ENCODE measurements at regions not wholly inside any gene's neighbourhood (a gene's known extent, or its start where the extent isn't known, plus 50 kb on each side); places are given as distances from the start of the nearest gene placed in this dataset.
A peak's percentile ranks its signal among the peaks of the same experiment; 100 is the strongest.

DNA sequence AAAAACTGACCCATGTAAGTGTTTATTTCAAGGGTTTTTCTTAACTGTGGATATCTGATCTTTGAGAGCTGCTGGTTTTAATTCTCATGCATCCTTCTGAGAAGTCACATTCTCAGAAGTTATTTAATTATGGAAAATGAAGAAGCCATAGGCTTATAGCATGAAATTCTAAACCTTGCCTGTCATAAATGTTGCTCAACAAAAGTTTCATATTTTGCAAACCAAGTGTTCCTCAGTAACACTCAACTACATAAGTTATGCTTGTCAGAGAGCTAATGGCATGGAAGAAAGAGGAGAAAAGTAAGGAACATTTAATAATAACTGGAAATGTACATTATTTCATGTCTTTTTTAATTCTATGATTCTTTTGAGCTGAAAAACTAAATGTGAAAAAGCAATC, 78.6 kb upstream of the MPP7 start:
- TF ChIP-seq EP300 (IDR thresholded peaks at IDR 0.05; ENCODE audit: borderline replicate concordance) = no peak
- TF ChIP-seq, protein P1, sequence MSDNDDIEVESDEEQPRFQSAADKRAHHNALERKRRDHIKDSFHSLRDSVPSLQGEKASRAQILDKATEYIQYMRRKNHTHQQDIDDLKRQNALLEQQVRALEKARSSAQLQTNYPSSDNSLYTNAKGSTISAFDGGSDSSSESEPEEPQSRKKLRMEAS (IDR thresholded peaks at IDR 0.05) = no peak
- TF ChIP-seq CREB1 (IDR thresholded peaks at IDR 0.05; ENCODE audit: low read depth) = no peak
- no peak for TF ChIP-seq TAF1 (IDR thresholded peaks at IDR 0.05; ENCODE audit: low read depth)
- no peak for TF ChIP-seq TCF12 (IDR thresholded peaks at IDR 0.05; ENCODE audit: low read depth)
- TF ChIP-seq YY1 (IDR thresholded peaks at IDR 0.05; ENCODE audit: low read depth) = no peak
- no peak for TF ChIP-seq EGR1 (IDR thresholded peaks at IDR 0.05)
- TF ChIP-seq, protein P2, sequence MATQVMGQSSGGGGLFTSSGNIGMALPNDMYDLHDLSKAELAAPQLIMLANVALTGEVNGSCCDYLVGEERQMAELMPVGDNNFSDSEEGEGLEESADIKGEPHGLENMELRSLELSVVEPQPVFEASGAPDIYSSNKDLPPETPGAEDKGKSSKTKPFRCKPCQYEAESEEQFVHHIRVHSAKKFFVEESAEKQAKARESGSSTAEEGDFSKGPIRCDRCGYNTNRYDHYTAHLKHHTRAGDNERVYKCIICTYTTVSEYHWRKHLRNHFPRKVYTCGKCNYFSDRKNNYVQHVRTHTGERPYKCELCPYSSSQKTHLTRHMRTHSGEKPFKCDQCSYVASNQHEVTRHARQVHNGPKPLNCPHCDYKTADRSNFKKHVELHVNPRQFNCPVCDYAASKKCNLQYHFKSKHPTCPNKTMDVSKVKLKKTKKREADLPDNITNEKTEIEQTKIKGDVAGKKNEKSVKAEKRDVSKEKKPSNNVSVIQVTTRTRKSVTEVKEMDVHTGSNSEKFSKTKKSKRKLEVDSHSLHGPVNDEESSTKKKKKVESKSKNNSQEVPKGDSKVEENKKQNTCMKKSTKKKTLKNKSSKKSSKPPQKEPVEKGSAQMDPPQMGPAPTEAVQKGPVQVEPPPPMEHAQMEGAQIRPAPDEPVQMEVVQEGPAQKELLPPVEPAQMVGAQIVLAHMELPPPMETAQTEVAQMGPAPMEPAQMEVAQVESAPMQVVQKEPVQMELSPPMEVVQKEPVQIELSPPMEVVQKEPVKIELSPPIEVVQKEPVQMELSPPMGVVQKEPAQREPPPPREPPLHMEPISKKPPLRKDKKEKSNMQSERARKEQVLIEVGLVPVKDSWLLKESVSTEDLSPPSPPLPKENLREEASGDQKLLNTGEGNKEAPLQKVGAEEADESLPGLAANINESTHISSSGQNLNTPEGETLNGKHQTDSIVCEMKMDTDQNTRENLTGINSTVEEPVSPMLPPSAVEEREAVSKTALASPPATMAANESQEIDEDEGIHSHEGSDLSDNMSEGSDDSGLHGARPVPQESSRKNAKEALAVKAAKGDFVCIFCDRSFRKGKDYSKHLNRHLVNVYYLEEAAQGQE (IDR thresholded peaks at IDR 0.05; ENCODE audit: low read depth) = no peak
- TF ChIP-seq FOXM1 (IDR thresholded peaks at IDR 0.05; ENCODE audit: borderline replicate concordance, low read depth) = no peak
- TF ChIP-seq RAD21 (IDR thresholded peaks at IDR 0.05; ENCODE audit: low read depth) = no peak

DNA sequence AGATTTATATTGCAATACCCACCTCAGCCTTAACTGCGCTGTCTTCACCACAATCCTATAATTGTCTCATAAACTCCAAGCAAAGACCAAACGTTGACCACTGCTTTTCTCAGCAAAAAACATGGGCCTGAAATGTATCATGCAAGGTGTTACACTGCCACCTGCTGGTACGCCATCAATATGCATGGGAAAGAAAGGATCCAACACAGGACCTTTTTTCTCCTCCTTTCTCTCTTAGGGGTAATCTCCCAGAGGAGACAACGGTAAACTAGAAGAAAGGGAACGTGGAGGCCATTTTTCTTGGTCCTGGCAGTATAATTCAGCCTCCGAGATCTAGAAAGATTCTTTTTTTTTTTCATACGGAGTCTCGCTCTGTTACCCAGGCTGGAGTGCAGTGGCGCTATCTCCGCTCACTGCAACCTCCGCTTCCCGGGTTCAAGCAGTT, 79.1 kb upstream of the MPP7 start:
- TF ChIP-seq CEBPB (IDR thresholded peaks at IDR 0.05) = no peak
- TF ChIP-seq RAD21 (IDR thresholded peaks at IDR 0.05; ENCODE audit: low read depth) = peak; percentile 99
- TF ChIP-seq, protein P1 (IDR thresholded peaks at IDR 0.05) = no peak
- TF ChIP-seq TAF1 (IDR thresholded peaks at IDR 0.05; ENCODE audit: low read depth) = no peak
- no peak for TF ChIP-seq TCF12 (IDR thresholded peaks at IDR 0.05; ENCODE audit: low read depth)
- no peak for TF ChIP-seq NFIC (IDR thresholded peaks at IDR 0.05)
- TF ChIP-seq YY1 (IDR thresholded peaks at IDR 0.05; ENCODE audit: low read depth) = no peak

DNA sequence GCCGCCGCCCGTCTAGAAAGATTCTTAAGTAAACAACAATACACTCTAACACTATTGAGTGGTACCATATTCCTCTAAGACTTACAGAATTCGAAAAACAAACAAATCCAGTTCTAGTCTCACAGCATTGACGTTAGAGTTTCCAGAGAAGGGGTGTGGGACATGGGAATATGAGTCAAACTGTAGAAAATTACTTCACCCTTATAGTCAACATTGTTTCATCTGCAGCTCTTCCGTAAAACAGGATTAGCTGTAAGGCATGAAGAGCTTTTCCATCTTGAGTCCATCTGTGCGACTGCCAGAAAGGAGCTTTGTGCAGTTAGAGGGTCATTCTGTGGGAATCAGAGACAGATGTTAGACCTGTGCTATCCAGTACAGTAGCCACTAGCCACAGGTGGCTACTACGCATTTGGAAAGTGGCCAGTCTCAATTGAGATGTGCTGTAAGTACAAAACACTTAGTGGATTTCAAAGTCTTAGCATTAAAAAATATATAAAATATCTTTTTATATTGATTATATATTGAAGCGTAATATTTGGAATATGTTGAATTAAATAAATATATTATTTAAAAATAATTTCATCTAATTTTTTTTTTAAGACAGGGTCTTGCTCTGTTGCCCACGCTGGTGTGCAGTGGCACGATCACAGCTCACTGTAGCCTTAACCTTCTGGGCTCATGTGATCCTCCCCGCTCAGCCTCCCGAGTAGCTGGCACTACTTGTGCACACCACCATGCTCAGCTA, 79.8 kb upstream of the MPP7 start:
- TF ChIP-seq EP300 (IDR thresholded peaks at IDR 0.05; ENCODE audit: borderline replicate concordance) (no peak), NFIC (IDR thresholded peaks at IDR 0.05) (no peak), TAF1 (IDR thresholded peaks at IDR 0.05; ENCODE audit: low read depth) (no peak), ZBTB7A (IDR thresholded peaks at IDR 0.05; ENCODE audit: low read depth) (no peak), CEBPB (IDR thresholded peaks at IDR 0.05) (no peak), RAD21 (IDR thresholded peaks at IDR 0.05; ENCODE audit: low read depth) (no peak), CREB1 (IDR thresholded peaks at IDR 0.05; ENCODE audit: low read depth) (no peak)
- TF ChIP-seq, protein P3, sequence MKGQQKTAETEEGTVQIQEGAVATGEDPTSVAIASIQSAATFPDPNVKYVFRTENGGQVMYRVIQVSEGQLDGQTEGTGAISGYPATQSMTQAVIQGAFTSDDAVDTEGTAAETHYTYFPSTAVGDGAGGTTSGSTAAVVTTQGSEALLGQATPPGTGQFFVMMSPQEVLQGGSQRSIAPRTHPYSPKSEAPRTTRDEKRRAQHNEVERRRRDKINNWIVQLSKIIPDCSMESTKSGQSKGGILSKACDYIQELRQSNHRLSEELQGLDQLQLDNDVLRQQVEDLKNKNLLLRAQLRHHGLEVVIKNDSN (IDR thresholded peaks at IDR 0.05) = no peak
- TF ChIP-seq, protein P1 (IDR thresholded peaks at IDR 0.05) = no peak

DNA sequence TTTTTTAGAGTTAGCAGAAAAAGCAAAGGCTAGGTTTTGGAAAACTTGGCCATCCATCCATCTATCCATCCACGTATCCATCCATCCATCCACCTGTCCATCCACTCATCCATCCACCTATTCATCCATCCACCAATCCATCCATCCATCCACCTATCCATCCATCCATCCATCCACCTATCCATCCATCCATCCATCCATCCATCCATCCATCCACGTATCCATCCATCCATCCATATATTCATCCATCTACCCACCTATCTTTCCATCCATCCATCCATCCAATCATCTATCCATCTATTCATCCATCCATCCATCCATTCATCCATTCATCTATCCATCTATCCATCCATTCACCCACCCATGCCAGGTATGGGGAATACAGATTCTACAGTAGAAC, 81.7 kb upstream of the MPP7 start:
- TF ChIP-seq RAD21 (IDR thresholded peaks at IDR 0.05; ENCODE audit: low read depth) (no peak), CEBPB (IDR thresholded peaks at IDR 0.05) (no peak), ZBTB7A (IDR thresholded peaks at IDR 0.05; ENCODE audit: low read depth) (no peak), NFIC (IDR thresholded peaks at IDR 0.05) (no peak), FOXM1 (IDR thresholded peaks at IDR 0.05; ENCODE audit: borderline replicate concordance, low read depth) (no peak), YY1 (IDR thresholded peaks at IDR 0.05; ENCODE audit: low read depth) (no peak), EP300 (IDR thresholded peaks at IDR 0.05; ENCODE audit: borderline replicate concordance) (no peak), EGR1 (IDR thresholded peaks at IDR 0.05) (no peak), TCF12 (IDR thresholded peaks at IDR 0.05; ENCODE audit: low read depth) (no peak), TAF1 (IDR thresholded peaks at IDR 0.05; ENCODE audit: low read depth) (no peak), CREB1 (IDR thresholded peaks at IDR 0.05; ENCODE audit: low read depth) (no peak), TEAD4 (IDR thresholded peaks at IDR 0.05) (no peak)
- TF ChIP-seq, protein P2 (IDR thresholded peaks at IDR 0.05; ENCODE audit: low read depth) = no peak
- TF ChIP-seq, protein P1 (IDR thresholded peaks at IDR 0.05) = no peak
- TF ChIP-seq, protein P3 (IDR thresholded peaks at IDR 0.05) = no peak

DNA sequence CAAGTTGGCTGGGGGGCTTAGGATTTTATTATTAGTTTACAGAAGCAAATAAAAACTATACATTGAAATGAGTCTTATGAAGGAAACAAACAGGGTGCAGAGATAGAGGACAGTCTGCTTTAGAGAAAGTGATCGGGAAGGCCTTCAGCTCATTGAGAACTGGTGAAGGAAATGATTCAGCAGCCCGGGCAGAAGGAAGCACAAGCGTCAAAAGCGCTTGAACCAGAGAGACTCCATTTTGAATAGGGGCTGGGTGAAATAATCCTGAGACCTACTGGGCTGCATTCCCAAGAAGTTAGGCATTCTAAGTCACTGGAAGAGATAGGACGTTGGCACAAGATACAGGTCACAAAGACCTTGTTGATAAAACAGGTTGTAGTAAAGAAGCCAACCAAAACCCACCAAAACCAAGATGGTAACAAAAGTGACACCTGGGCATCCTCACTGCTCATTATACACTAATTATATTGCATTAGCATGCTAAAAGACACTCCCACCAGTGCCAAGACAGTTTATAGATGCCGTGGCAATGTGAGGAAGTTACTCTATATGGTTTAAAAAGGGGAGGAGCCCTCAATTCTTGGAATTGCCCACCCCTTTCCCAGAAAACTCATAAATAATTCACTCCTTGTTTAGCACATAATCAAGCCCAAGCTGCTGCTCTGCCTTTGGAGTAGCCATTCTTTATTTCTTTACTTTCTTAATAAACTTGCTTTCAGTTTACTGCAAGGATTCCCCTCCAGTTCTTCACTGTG, 83.1 kb upstream of the MPP7 start:
- TF ChIP-seq CEBPB (IDR thresholded peaks at IDR 0.05) (no peak), NFIC (IDR thresholded peaks at IDR 0.05) (no peak)

Data from Ishikawa (cell line).